ENCODE measurements at regions not wholly inside any gene's neighbourhood (a gene's known extent, or its start where the extent isn't known, plus 50 kb on each side); places are given as distances from the start of the nearest gene placed in this dataset.

DNA sequence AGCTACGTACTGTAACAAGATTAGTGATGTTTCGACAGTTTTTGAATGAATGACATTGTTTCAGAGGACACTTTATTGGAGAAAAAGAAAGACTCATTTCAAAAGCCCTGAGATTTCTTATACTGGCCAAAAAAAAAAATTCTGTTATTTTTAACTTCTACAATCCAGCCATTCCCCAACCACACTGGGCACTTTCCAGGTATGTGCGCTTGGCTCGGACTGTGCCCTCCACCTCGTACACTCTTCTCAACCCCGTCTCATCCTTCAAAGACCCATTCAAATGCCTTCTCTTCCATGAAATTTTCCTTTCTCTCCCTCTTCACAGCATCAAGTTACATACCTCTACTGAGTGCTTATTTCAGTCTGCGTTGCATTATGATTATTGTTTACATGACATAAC lies 328.5 kb upstream of the SOX2 start:
- peaks cover 2% of the 10 kb centered on the region for H3K9me3 Mint-ChIP-seq
- H3K36me3 Mint-ChIP-seq = no peaks in the 10 kb centered on the region
- no peak for TF ChIP-seq CTCF (IDR thresholded peaks at IDR 0.05; ENCODE audit: unreplicated experiment)
- DNase-seq (ENCODE audit: low spot score in 2 of 2, unreplicated experiment in 2 of 2) = no peak
- no peak overlapping the region for H3K27ac Mint-ChIP-seq
- H3K4me3 Mint-ChIP-seq = no peak overlapping the region
- H3K27me3 Mint-ChIP-seq (ENCODE audit: low read depth) = peaks cover 17% of the 10 kb centered on the region
- peaks cover 2% of the 10 kb centered on the region for H3K4me1 Mint-ChIP-seq

DNA sequence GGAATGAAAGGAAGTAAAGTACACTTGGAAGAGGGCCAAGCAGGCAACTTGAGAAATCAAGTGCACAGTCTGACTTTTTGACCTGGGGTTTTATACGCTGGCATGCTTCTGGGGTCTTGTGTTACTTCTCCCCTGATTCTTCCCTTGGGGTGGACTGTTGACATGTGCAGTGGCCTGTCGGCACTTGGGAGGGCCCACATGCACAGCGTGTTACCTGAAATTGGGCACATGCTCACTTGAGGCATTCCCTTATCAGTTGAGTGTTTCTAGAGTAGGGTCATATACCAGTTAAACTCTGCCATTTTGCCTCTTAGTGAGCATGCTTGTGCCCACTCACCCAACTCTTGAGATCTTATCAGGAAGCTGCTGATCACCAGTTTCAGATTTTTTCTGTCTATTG lies 329.1 kb upstream of the SOX2 start:
- TF ChIP-seq CTCF (IDR thresholded peaks at IDR 0.05; ENCODE audit: unreplicated experiment) = no peak

DNA sequence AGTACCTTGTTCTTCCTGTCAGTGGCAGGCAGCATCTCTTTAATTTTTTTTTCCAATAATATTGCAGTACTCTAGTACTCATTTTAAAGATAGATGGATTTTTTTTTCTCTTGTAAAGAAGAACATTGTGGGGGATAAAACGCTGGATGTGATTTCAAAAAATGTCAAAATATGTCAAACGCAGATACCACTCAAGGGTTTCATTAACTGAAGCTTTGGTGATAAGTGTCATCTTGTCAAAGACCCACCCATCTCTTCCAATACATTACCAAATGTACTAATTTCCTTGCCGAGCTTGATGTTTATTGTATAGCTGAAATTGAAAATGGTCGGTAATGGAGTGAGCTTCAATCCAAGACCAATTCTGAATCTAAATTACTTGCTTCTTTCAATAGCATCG lies 332.4 kb upstream of the SOX2 start:
- no peaks in the 10 kb centered on the region for H3K36me3 Mint-ChIP-seq
- TF ChIP-seq CTCF (IDR thresholded peaks at IDR 0.05; ENCODE audit: unreplicated experiment) = no peak
- H3K4me1 Mint-ChIP-seq = peaks cover 2% of the 10 kb centered on the region
- DNase-seq (ENCODE audit: low spot score in 2 of 2, unreplicated experiment in 2 of 2) = no peak
- no peak overlapping the region for H3K4me3 Mint-ChIP-seq
- peaks cover 13% of the 10 kb centered on the region for H3K27me3 Mint-ChIP-seq (ENCODE audit: low read depth)
- no peak overlapping the region for H3K27ac Mint-ChIP-seq
- H3K9me3 Mint-ChIP-seq = no peaks in the 10 kb centered on the region

More for the DNA sequence above, 329.1 kb upstream of the SOX2 start:
- peaks cover 17% of the 10 kb centered on the region for H3K27me3 Mint-ChIP-seq (ENCODE audit: low read depth)
- no peak overlapping the region for H3K27ac Mint-ChIP-seq
- H3K36me3 Mint-ChIP-seq = no peaks in the 10 kb centered on the region
- peaks cover 2% of the 10 kb centered on the region for H3K4me1 Mint-ChIP-seq
- no peaks in the 10 kb centered on the region for H3K9me3 Mint-ChIP-seq
- no peak overlapping the region for H3K4me3 Mint-ChIP-seq
- no peak for DNase-seq (ENCODE audit: low spot score in 2 of 2, unreplicated experiment in 2 of 2)

GRCh38 chr3:181369637-181370036 lies 342.1 kb upstream of the SOX2 start:
- Mint-ChIP-seq H3K4me3 (no peak overlapping the region), H3K4me1 (peaks cover 6% of the 10 kb centered on the region), H3K27me3 (ENCODE audit: low read depth) (no peaks in the 10 kb centered on the region), H3K27ac (no peak overlapping the region), H3K36me3 (no peaks in the 10 kb centered on the region), H3K9me3 (no peaks in the 10 kb centered on the region)
- TF ChIP-seq CTCF (IDR thresholded peaks at IDR 0.05; ENCODE audit: unreplicated experiment) = no peak
- no peak for DNase-seq (ENCODE audit: low spot score in 2 of 2, unreplicated experiment in 2 of 2)

DNA sequence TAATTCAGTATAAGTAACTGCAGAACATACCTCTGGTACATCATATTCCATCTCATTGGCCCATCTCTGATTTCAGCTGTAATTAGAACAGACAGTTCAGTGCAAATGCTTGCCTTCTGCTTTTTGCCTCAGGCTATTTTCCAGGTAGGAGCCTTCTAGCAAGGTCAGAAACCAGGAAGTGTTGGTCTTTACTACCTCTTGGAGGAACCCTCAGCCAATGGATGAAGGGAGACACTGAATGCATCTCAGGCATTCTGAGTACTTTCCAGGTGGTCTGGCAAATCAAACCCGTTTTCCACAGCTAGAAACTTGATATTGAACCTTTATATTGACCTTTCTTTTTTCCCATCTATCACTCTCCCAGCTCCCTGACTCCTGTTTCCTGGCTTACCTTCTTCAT lies 348.5 kb upstream of the SOX2 start:
- no peak overlapping the region for H3K27ac Mint-ChIP-seq
- H3K4me3 Mint-ChIP-seq = no peak overlapping the region
- H3K9me3 Mint-ChIP-seq = no peaks in the 10 kb centered on the region

More for the DNA sequence above, 348.5 kb upstream of the SOX2 start:
- TF ChIP-seq CTCF (IDR thresholded peaks at IDR 0.05; ENCODE audit: unreplicated experiment) = no peak
- no peak for DNase-seq (ENCODE audit: low spot score in 2 of 2, unreplicated experiment in 2 of 2)
- H3K27me3 Mint-ChIP-seq (ENCODE audit: low read depth) = peaks cover 2% of the 10 kb centered on the region
- no peaks in the 10 kb centered on the region for H3K4me1 Mint-ChIP-seq
- H3K36me3 Mint-ChIP-seq = no peaks in the 10 kb centered on the region
